GM23338 (cell line): ENCODE measurements at regions not wholly inside any gene's neighbourhood (a gene's known extent, or its start where the extent isn't known, plus 50 kb on each side); places are given as distances from the start of the nearest gene placed in this dataset.

Experiments
- CTCF ChIP-seq, 2 experiments: fragments of 200-600 bp in 1 of 2; sonication (generic) in 1 of 2; conservative IDR thresholded peaks; 2 replicates each; pipeline versions ENCODE4 v1.5.1 to v1.6.1; 2016 to 2017; ENCODE audit warnings: antibody characterized with exemption in 2 of 2, low read depth in 2 of 2, mild to moderate bottlenecking in 2 of 2, moderate library complexity in 1 of 2
- ETS1 ChIP-seq: IDR thresholded peaks from 2 replicates; pipeline ENCODE4 v1.6.1; 2016; ENCODE audit warnings: antibody characterized with exemption
- EZH2 ChIP-seq: fragments of 200-600 bp; sonication (generic); IDR thresholded peaks from one replicate; pipeline ENCODE4 v1.8.0; 2017; ENCODE audit warnings: antibody characterized with exemption, mild to moderate bottlenecking, low read depth; ENCODE audit not compliant: unreplicated experiment
- EZH2phosphoT487 ChIP-seq: fragments of 200-600 bp; sonication (generic); IDR thresholded peaks from one replicate; pipeline ENCODE4 v1.8.1; 2018; ENCODE audit warnings: antibody characterized with exemption; ENCODE audit not compliant: unreplicated experiment
- POLR2AphosphoS5 ChIP-seq: IDR thresholded peaks from 2 replicates; pipeline ENCODE4 v1.6.1; 2016; ENCODE audit warnings: antibody characterized with exemption, low read depth
- REST ChIP-seq: IDR thresholded peaks from one replicate; pipeline ENCODE4 v1.6.1; 2018; ENCODE audit warnings: antibody characterized with exemption; ENCODE audit not compliant: unreplicated experiment
- ZNF114 ChIP-seq: fragments of 250-450 bp; sonication (Bioruptor Pico); IDR thresholded peaks from 2 replicates; pipeline ENCODE4 v1.5.0; 2020; ENCODE audit warnings: mild to moderate bottlenecking, moderate library complexity
- ZNF331 ChIP-seq: fragments of 250-450 bp; sonication (Bioruptor Pico); IDR thresholded peaks from 2 replicates; pipeline ENCODE4 v1.5.0; 2020; ENCODE audit warnings: low read depth, mild to moderate bottlenecking, moderate library complexity

- TF ChIP-seq CTCF (conservative IDR thresholded peaks at IDR 0.05; ENCODE audit: low read depth in 2 of 2) (no peak), REST (no peak), ZNF114 (no peak), EZH2phosphoT487 (no peak), EZH2 (no peak), ETS1 (no peak), POLR2AphosphoS5 (no peak), ZNF331 (CRISPR knock-in tag) (no peak)
Measured at GRCh38 chrX:39550795-39551361, 546.9 kb downstream of the BCOR start.
